Transverse colon (tissue), 3 donors: ENCODE measurements at regions not wholly inside any gene's neighbourhood (a gene's known extent, or its start where the extent isn't known, plus 50 kb on each side); places are given as distances from the start of the nearest gene placed in this dataset.

Source experiments
- POLR2A ChIP-seq: fragments of 450-650 bp; IDR thresholded peaks from one replicate; pipeline ENCODE4 v1.6.1; 2016; ENCODE audit warnings: antibody characterized with exemption, mild to moderate bottlenecking, moderate library complexity
- TF ChIP-seq, protein P1 (sequence below), 5 experiments: fragments of 200-600 bp in 3 of 5; fragments of 450-650 bp in 2 of 5; sonication (generic) in 3 of 5; IDR thresholded peaks; 1 replicate in 2 of 5; 2 replicates in 3 of 5; pipeline ENCODE4 v1.5.1; 2016 to 2017; ENCODE audit warnings: antibody characterized with exemption in 5 of 5, inconsistent platforms in 3 of 5, mild to moderate bottlenecking in 2 of 5, moderate library complexity in 1 of 5

DNA sequence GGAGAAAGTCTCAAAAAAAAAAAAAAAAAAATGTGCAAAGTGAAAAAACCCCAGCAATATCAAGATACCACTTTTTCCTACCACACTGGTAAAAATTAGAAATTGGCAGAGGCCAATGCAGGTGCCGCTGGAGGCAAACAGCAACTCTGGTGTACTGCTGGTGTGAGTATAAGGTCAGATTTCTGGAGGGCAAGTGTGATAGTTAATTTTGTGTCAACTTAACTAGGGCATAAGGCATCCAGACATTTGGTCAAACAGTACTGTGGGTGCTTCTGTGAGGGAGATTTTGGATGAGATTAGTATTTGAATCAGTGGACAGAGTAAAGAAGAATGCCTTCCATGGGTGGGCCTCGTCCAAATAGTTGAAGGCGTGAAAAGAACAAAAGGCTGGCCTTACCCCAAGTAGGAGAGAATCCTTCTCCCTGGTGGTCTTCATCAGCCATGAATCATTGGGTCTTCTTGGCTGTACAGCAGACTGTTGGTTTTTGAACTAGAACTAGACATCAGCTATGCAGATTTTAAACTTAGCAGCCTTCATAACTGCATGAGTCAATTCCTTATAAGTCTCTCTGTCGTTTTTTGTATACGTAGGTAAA lies 52.8 kb upstream of the FHL2 start:
- TF ChIP-seq, protein P1, sequence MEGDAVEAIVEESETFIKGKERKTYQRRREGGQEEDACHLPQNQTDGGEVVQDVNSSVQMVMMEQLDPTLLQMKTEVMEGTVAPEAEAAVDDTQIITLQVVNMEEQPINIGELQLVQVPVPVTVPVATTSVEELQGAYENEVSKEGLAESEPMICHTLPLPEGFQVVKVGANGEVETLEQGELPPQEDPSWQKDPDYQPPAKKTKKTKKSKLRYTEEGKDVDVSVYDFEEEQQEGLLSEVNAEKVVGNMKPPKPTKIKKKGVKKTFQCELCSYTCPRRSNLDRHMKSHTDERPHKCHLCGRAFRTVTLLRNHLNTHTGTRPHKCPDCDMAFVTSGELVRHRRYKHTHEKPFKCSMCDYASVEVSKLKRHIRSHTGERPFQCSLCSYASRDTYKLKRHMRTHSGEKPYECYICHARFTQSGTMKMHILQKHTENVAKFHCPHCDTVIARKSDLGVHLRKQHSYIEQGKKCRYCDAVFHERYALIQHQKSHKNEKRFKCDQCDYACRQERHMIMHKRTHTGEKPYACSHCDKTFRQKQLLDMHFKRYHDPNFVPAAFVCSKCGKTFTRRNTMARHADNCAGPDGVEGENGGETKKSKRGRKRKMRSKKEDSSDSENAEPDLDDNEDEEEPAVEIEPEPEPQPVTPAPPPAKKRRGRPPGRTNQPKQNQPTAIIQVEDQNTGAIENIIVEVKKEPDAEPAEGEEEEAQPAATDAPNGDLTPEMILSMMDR (IDR thresholded peaks at IDR 0.05), result no peak
- no peak for TF ChIP-seq POLR2A
